Brain pericyte (primary cell): ENCODE measurements at regions not wholly inside any gene's neighbourhood (a gene's known extent, or its start where the extent isn't known, plus 50 kb on each side); places are given as distances from the start of the nearest gene placed in this dataset.
"Not testable (repeated sequence)": the region's sequence is repeated elsewhere in the genome, so short reads cannot be mapped to it uniquely, and the experiment has no call there.

Source experiments
- DNase-seq: peaks from one replicate; pipeline ENCODE4 v3.0.0-alpha.2; 2012; ENCODE audit warnings: low read depth, low spot score

- DNase-seq = no peak
These were observed 154.1 kb upstream of the HDAC4 start for GRCh38 chr2:239554766-239555570.

- no peak for DNase-seq
These were observed 152.7 kb upstream of the HDAC4 start for GRCh38 chr2:239553376-239554000.

- DNase-seq = no peak
These were observed 151.6 kb upstream of the HDAC4 start for GRCh38 chr2:239552213-239552926.

- DNase-seq = no peak
These were observed 150.4 kb upstream of the HDAC4 start for GRCh38 chr2:239551206-239551605.

GRCh38 chr2:239550357-239550756, 149.5 kb upstream of the HDAC4 start:
- no peak for DNase-seq

GRCh38 chr2:239549711-239550255, 149.0 kb upstream of the HDAC4 start:
- no peak for DNase-seq

GRCh38 chr2:239548965-239549595, 148.3 kb upstream of the HDAC4 start:
- DNase-seq = no peak

GRCh38 chr2:239548451-239548871, 147.6 kb upstream of the HDAC4 start:
- no peak for DNase-seq

- DNase-seq = not testable (repeated sequence)
These were observed 146.3 kb upstream of the HDAC4 start for GRCh38 chr2:239547140-239547539.

- DNase-seq = no peak
These were observed 145.7 kb upstream of the HDAC4 start for GRCh38 chr2:239546541-239546940.

- no peak for DNase-seq
These were observed 145.0 kb upstream of the HDAC4 start for GRCh38 chr2:239545741-239546392.

- no peak for DNase-seq
These were observed 144.2 kb upstream of the HDAC4 start for GRCh38 chr2:239544918-239545465.

- DNase-seq = no peak
These were observed 143.5 kb upstream of the HDAC4 start for GRCh38 chr2:239544143-239544917.

- DNase-seq = no peak
These were observed 142.9 kb upstream of the HDAC4 start for GRCh38 chr2:239543702-239544101.

GRCh38 chr2:239540174-239540573, 139.4 kb upstream of the HDAC4 start:
- no peak for DNase-seq

GRCh38 chr2:239539776-239540100, 138.9 kb upstream of the HDAC4 start:
- DNase-seq = no peak

- no peak for DNase-seq
These were observed 138.4 kb upstream of the HDAC4 start for GRCh38 chr2:239539083-239539775.

- no peak for DNase-seq
These were observed 137.7 kb upstream of the HDAC4 start for GRCh38 chr2:239538357-239539052.
